Retinal pigment epithelial cell (primary cell): ENCODE measurements at regions not wholly inside any gene's neighbourhood (a gene's known extent, or its start where the extent isn't known, plus 50 kb on each side); places are given as distances from the start of the nearest gene placed in this dataset.

Experiments used
- DNase-seq: peaks from one replicate; pipeline ENCODE4 v3.0.0-alpha.2; 2010; ENCODE audit warnings: low read depth
- H3K4me3 ChIP-seq: 2 replicates; pipeline ENCODE4 v1.5.1; 2011; ENCODE audit warnings: mild to moderate bottlenecking, low read length, control low read depth, moderate library complexity
- CTCF ChIP-seq: conservative IDR thresholded peaks from 2 replicates; pipeline ENCODE4 v1.5.1; 2011; ENCODE audit warnings: low read depth, low read length, control low read depth, inconsistent platforms

- TF ChIP-seq CTCF, result no peak
- H3K4me3 ChIP-seq, result no peak overlapping the region
- no peak for DNase-seq
Observed at GRCh38 chr16:63618896-63619485, 1502.9 kb downstream of the CDH11 start.

GRCh38 chr16:63617990-63618763, 1503.7 kb downstream of the CDH11 start:
- H3K4me3 ChIP-seq, result peak overlapping the region; percentile 33
- TF ChIP-seq CTCF, result no peak
- no peak for DNase-seq

- peak overlapping the region; percentile 33 for H3K4me3 ChIP-seq
- TF ChIP-seq CTCF, result no peak
- no peak for DNase-seq
Observed at GRCh38 chr16:63617047-63617989, 1504.5 kb downstream of the CDH11 start.

GRCh38 chr16:63614429-63614828, 1507.4 kb downstream of the CDH11 start:
- DNase-seq, result no peak
- TF ChIP-seq CTCF, result no peak
- no peak overlapping the region for H3K4me3 ChIP-seq

- TF ChIP-seq CTCF, result no peak
- H3K4me3 ChIP-seq, result no peak overlapping the region
- DNase-seq, result no peak
Observed at GRCh38 chr16:63613701-63614100, 1508.2 kb downstream of the CDH11 start.

- DNase-seq, result no peak
- TF ChIP-seq CTCF, result no peak
- no peak overlapping the region for H3K4me3 ChIP-seq
Observed at GRCh38 chr16:63612462-63613227, 1509.2 kb downstream of the CDH11 start.
